CD14-positive monocyte (primary cell): ENCODE measurements at regions not wholly inside any gene's neighbourhood (a gene's known extent, or its start where the extent isn't known, plus 50 kb on each side); places are given as distances from the start of the nearest gene placed in this dataset.

Source experiments
- DNase-seq, 3 donors: peaks; one replicate each; pipeline ENCODE4 v3.0.0-alpha.2; 2011 to 2022
- H2AFZ ChIP-seq: 2 replicates; pipeline ENCODE4 v1.6.0; 2012; ENCODE audit warnings: mild to moderate bottlenecking, low read depth, low read length, inconsistent platforms; ENCODE audit not compliant: insufficient read depth, poor library complexity, severe bottlenecking
- H3K27ac ChIP-seq, 2 donors: 1 replicate in 1 of 2; 2 replicates in 1 of 2; pipeline ENCODE4 v1.5.1; 2012 to 2013; ENCODE audit warnings: low read length in 2 of 2, control low read depth in 1 of 2, inconsistent platforms in 1 of 2, low read depth in 1 of 2, mild to moderate bottlenecking in 1 of 2
- H3K27me3 ChIP-seq, 2 donors: one replicate each; pipeline versions ENCODE4 v1.6.0 to v1.6.1; 2011 to 2013; ENCODE audit warnings: low read length in 2 of 2; ENCODE audit not compliant: control insufficient read depth in 2 of 2, insufficient read depth in 2 of 2
- H3K36me3 ChIP-seq, 2 donors: replicated peaks in 1 of 2; 1 replicate in 1 of 2; 2 replicates in 1 of 2; pipeline versions ENCODE4 v1.5.1 to v1.6.1; 2012 to 2013; ENCODE audit warnings: low read length in 2 of 2, control low read depth in 1 of 2, inconsistent platforms in 1 of 2, mild to moderate bottlenecking in 1 of 2; ENCODE audit not compliant: insufficient read depth in 2 of 2, control insufficient read depth in 1 of 2
- H3K4me1 ChIP-seq, 2 donors: 1 replicate in 1 of 2; 2 replicates in 1 of 2; pipeline versions ENCODE4 v1.5.1 to v1.6.1; 2012 to 2013; ENCODE audit warnings: low read length in 2 of 2, control low read depth in 1 of 2, inconsistent platforms in 1 of 2, mild to moderate bottlenecking in 1 of 2, moderate library complexity in 1 of 2; ENCODE audit not compliant: insufficient read depth in 2 of 2, control insufficient read depth in 1 of 2
- H3K4me2 ChIP-seq: replicated peaks from 2 replicates; pipeline ENCODE3; 2012; ENCODE audit warnings: low read length, moderate library complexity, mild to moderate bottlenecking; ENCODE audit not compliant: poor library complexity, severe bottlenecking; ENCODE audit errors: extremely low read depth
- H3K4me3 ChIP-seq, 3 experiments: fragments of 200-600 bp in 1 of 3; sonication (generic) in 1 of 3; replicated peaks in 1 of 3; 1 replicate in 2 of 3; 2 replicates in 1 of 3; pipeline ENCODE4 v1.5.1; 2011 to 2013; ENCODE audit warnings: low read length in 3 of 3, mild to moderate bottlenecking in 3 of 3, control low read depth in 2 of 3, low read depth in 2 of 3, inconsistent platforms in 1 of 3, moderate library complexity in 1 of 3
- H3K79me2 ChIP-seq: 2 replicates; pipeline ENCODE4 v1.6.0; 2012; ENCODE audit warnings: mild to moderate bottlenecking, control low read depth, inconsistent platforms, low read length, moderate library complexity; ENCODE audit not compliant: insufficient read depth
- H3K9ac ChIP-seq: 2 replicates; pipeline ENCODE4 v1.6.0; 2017; ENCODE audit warnings: low read length, mild to moderate bottlenecking; ENCODE audit not compliant: insufficient read depth, poor library complexity, severe bottlenecking
- H3K9me3 ChIP-seq, 2 donors: replicated peaks in 1 of 2; 1 replicate in 1 of 2; 2 replicates in 1 of 2; pipeline versions ENCODE4 v1.5.1 to v1.6.1; 2012 to 2013; ENCODE audit warnings: low read length in 2 of 2, control low read depth in 1 of 2; ENCODE audit not compliant: control insufficient read depth in 1 of 2, insufficient read depth in 1 of 2
- H4K20me1 ChIP-seq: 2 replicates; pipeline ENCODE4 v1.6.0; 2012; ENCODE audit warnings: mild to moderate bottlenecking, low read length, control low read depth, moderate library complexity; ENCODE audit not compliant: insufficient read depth
- H3K27ac Mint-ChIP-seq, 7 donors: one replicate each; pipeline ENCODE4 v1.8.0; 2020; ENCODE audit warnings: mild to moderate bottlenecking in 7 of 7, mixed read lengths in 7 of 7, moderate library complexity in 6 of 7, inconsistent platforms in 2 of 7
- H3K27me3 Mint-ChIP-seq, 3 donors: one replicate each; pipeline ENCODE4 v1.8.0; 2021 to 2022; ENCODE audit warnings: low read depth in 3 of 3, mild to moderate bottlenecking in 3 of 3, mixed read lengths in 3 of 3, moderate library complexity in 3 of 3, inconsistent platforms in 1 of 3
- H3K36me3 Mint-ChIP-seq, 2 donors: one replicate each; pipeline ENCODE4 v1.8.0; 2020; ENCODE audit warnings: mixed read lengths in 2 of 2, inconsistent platforms in 1 of 2, mild to moderate bottlenecking in 1 of 2
- H3K4me1 Mint-ChIP-seq: one replicate; pipeline ENCODE4 v1.8.0; 2020; ENCODE audit warnings: mild to moderate bottlenecking, mixed read lengths
- H3K4me3 Mint-ChIP-seq, 2 donors: one replicate each; pipeline ENCODE4 v1.8.0; 2020; ENCODE audit warnings: mild to moderate bottlenecking in 2 of 2, mixed read lengths in 2 of 2, moderate library complexity in 1 of 2
- H3K9me3 Mint-ChIP-seq, 7 donors: one replicate each; pipeline ENCODE4 v1.8.0; 2020 to 2022; ENCODE audit warnings: mixed read lengths in 7 of 7, mild to moderate bottlenecking in 6 of 7, moderate library complexity in 6 of 7, inconsistent platforms in 2 of 7
- CTCF ChIP-seq: fragments of 200-600 bp; IDR thresholded peaks from one replicate; pipeline ENCODE4 v1.8.0; 2022; ENCODE audit warnings: antibody characterized with exemption, mild to moderate bottlenecking
- WGBS: methylation state at CpG from one replicate; pipeline ENCODE4 v1.1.5; 2013; ENCODE audit warnings: missing lambda C conversion rate; ENCODE audit not compliant: insufficient coverage; 5-methylcytosine and 5-hydroxymethylcytosine counted together
- intact Hi-C, 2 donors: fragments of 100-400 bp; cut with micrococcal nuclease; formaldehyde crosslinking; loops; one replicate each; pipeline versions ENCODE4 v1.15.0 to v1.15.1; 2023

- Mint-ChIP-seq H3K4me3 (no peak overlapping the region), H3K36me3 (no peaks in the 10 kb centered on the region)
- intact Hi-C loops: no loop called here
These were observed 404.9 kb upstream of the CDH5 start for GRCh38 chr16:65961476-65962143.

GRCh38 chr16:65959983-65960382, 406.5 kb upstream of the CDH5 start:
- Mint-ChIP-seq H3K27me3 (peaks cover 2 to 7% (median 3%) of the 10 kb centered on the region in 3 donors), H3K4me3 (no peak overlapping the region), H3K36me3 (no peaks in the 10 kb centered on the region), H3K27ac (no peak overlapping the region), H3K9me3 (no peaks in the 10 kb centered on the region), H3K4me1 (no peaks in the 10 kb centered on the region)
- H2AFZ ChIP-seq: no peak overlapping the region
- H3K27ac ChIP-seq: no peak overlapping the region
- no peaks in the 10 kb centered on the region for H3K4me1 ChIP-seq
- H3K36me3 ChIP-seq: no peaks in the 10 kb centered on the region
- TF ChIP-seq CTCF: no peak
- no CpG with 5 or more reads among the region's 2 CpGs for WGBS
- no peak overlapping the region for H3K9ac ChIP-seq
- intact Hi-C loops: no loop called here
- H3K79me2 ChIP-seq: no peaks in the 10 kb centered on the region
- H3K27me3 ChIP-seq: no peaks in the 10 kb centered on the region
- H4K20me1 ChIP-seq: no peaks in the 10 kb centered on the region
- H3K9me3 ChIP-seq: no peaks in the 10 kb centered on the region
- no peak overlapping the region for H3K4me3 ChIP-seq
- H3K4me2 ChIP-seq: no peak overlapping the region
- no peak for DNase-seq

More at GRCh38 chr16:65961476-65962143, 404.9 kb upstream of the CDH5 start:
- Histone ChIP-seq H3K36me3 (no peaks in the 10 kb centered on the region), H3K4me2 (no peak overlapping the region), H3K4me3 (no peak overlapping the region), H4K20me1 (no peaks in the 10 kb centered on the region), H3K79me2 (no peaks in the 10 kb centered on the region), H3K4me1 (no peaks in the 10 kb centered on the region), H3K27ac (no peak overlapping the region), H3K9ac (no peak overlapping the region), H3K9me3 (no peaks in the 10 kb centered on the region), H2AFZ (no peak overlapping the region), H3K27me3 (no peaks in the 10 kb centered on the region)
- 42% methylated on average over 2 of the region's 4 CpGs for WGBS
- H3K27ac Mint-ChIP-seq: no peak overlapping the region
- peaks cover 0 to 7% (median 5%) of the 10 kb centered on the region in 3 donors for H3K27me3 Mint-ChIP-seq
- DNase-seq: no peak
- TF ChIP-seq CTCF: no peak
- no peaks in the 10 kb centered on the region for H3K4me1 Mint-ChIP-seq
- H3K9me3 Mint-ChIP-seq: no peaks in the 10 kb centered on the region
